T follicular helper cell (primary cell): ENCODE measurements at regions not wholly inside any gene's neighbourhood (a gene's known extent, or its start where the extent isn't known, plus 50 kb on each side); places are given as distances from the start of the nearest gene placed in this dataset.
"Not testable (repeated sequence)": the region's sequence is repeated elsewhere in the genome, so short reads cannot be mapped to it uniquely, and the experiment has no call there.

ENCODE experiments used
- DNase-seq: peaks from one replicate; pipeline ENCODE4 v3.0.0-alpha.2; 2020; ENCODE audit warnings: low read depth

GRCh38 chr2:12618576-12618975 lies 98.2 kb upstream of the TRIB2 start:
- no peak for DNase-seq

GRCh38 chr2:12619975-12620374 lies 96.8 kb upstream of the TRIB2 start:
- DNase-seq, result no peak

- DNase-seq, result no peak
Observed at GRCh38 chr2:12620759-12621158, 96.0 kb upstream of the TRIB2 start.

- no peak for DNase-seq
Observed at GRCh38 chr2:12623051-12623450, 93.7 kb upstream of the TRIB2 start.

GRCh38 chr2:12624384-12624783 lies 92.4 kb upstream of the TRIB2 start:
- DNase-seq, result no peak

GRCh38 chr2:12624905-12625598 lies 91.7 kb upstream of the TRIB2 start:
- DNase-seq, result no peak

- not testable (repeated sequence) for DNase-seq
Observed at GRCh38 chr2:12628541-12628940, 88.2 kb upstream of the TRIB2 start.

GRCh38 chr2:12636837-12637581 lies 79.7 kb upstream of the TRIB2 start:
- DNase-seq, result no peak

GRCh38 chr2:12637754-12638153 lies 79.0 kb upstream of the TRIB2 start:
- DNase-seq, result no peak

- no peak for DNase-seq
Observed at GRCh38 chr2:12641441-12641840, 75.3 kb upstream of the TRIB2 start.

- no peak for DNase-seq
Observed at GRCh38 chr2:12642332-12642731, 74.4 kb upstream of the TRIB2 start.

- DNase-seq, result no peak
Observed at GRCh38 chr2:12642859-12643258, 73.9 kb upstream of the TRIB2 start.

- DNase-seq, result no peak
Observed at GRCh38 chr2:12649602-12650400, 66.9 kb upstream of the TRIB2 start.

- no peak for DNase-seq
Observed at GRCh38 chr2:12651641-12652040, 65.1 kb upstream of the TRIB2 start.

- no peak for DNase-seq
Observed at GRCh38 chr2:12652723-12653122, 64.0 kb upstream of the TRIB2 start.

GRCh38 chr2:12657560-12657959 lies 59.2 kb upstream of the TRIB2 start:
- DNase-seq, result no peak

GRCh38 chr2:12658310-12658945 lies 58.3 kb upstream of the TRIB2 start:
- DNase-seq, result no peak

GRCh38 chr2:12661489-12661888 lies 55.2 kb upstream of the TRIB2 start:
- DNase-seq, result no peak

GRCh38 chr2:12663306-12664037 lies 53.3 kb upstream of the TRIB2 start:
- no peak for DNase-seq

- DNase-seq, result no peak
Observed at GRCh38 chr2:12665334-12665733, 51.4 kb upstream of the TRIB2 start.

GRCh38 chr2:12666445-12666844 lies 50.3 kb upstream of the TRIB2 start:
- DNase-seq, result no peak
